DND-41 (cell line): ENCODE measurements at regions not wholly inside any gene's neighbourhood (a gene's known extent, or its start where the extent isn't known, plus 50 kb on each side); places are given as distances from the start of the nearest gene placed in this dataset.

ENCODE experiments used
- ATAC-seq: fragments of 200-7000 bp; cut with Tn5 transposase; 3 replicates; pipeline ENCODE4 v1.9.1; 2021; ENCODE audit warnings: low read depth; ENCODE audit not compliant: insufficient read depth
- DNase-seq: peaks from one replicate; pipeline ENCODE4 v3.0.0-alpha.2; 2020
- H2AFZ ChIP-seq: 2 replicates; pipeline ENCODE4 v1.6.0; 2012; ENCODE audit warnings: low read depth, low read length
- H3K27ac ChIP-seq: 2 replicates; pipeline ENCODE4 v1.5.1; 2012; ENCODE audit warnings: low read length, inconsistent platforms
- H3K27me3 ChIP-seq: fragments of 200-600 bp; sonication (generic); 2 replicates; pipeline ENCODE4 v1.6.0; 2012; ENCODE audit warnings: low read length, mild to moderate bottlenecking, inconsistent platforms; ENCODE audit not compliant: insufficient read depth, poor library complexity
- H3K36me3 ChIP-seq: 2 replicates; pipeline ENCODE4 v1.5.1; 2012; ENCODE audit warnings: low read length, inconsistent platforms; ENCODE audit not compliant: insufficient read depth
- H3K4me1 ChIP-seq: 2 replicates; pipeline ENCODE4 v1.5.1; 2012; ENCODE audit warnings: mild to moderate bottlenecking, low read length; ENCODE audit not compliant: insufficient read depth
- H3K4me2 ChIP-seq: 2 replicates; pipeline ENCODE4 v1.6.0; 2012; ENCODE audit warnings: mild to moderate bottlenecking, moderate library complexity, low read length, inconsistent platforms; ENCODE audit not compliant: insufficient read depth
- H3K4me3 ChIP-seq, 2 experiments: fragments of 200-600 bp in 1 of 2; shearing (Covaris generic) in 1 of 2; 2 replicates each; pipeline ENCODE4 v1.5.1; 2012 to 2016; ENCODE audit warnings: inconsistent platforms in 2 of 2, low read length in 2 of 2, mild to moderate bottlenecking in 2 of 2, low read depth in 1 of 2, moderate library complexity in 1 of 2
- H3K79me2 ChIP-seq: 2 replicates; pipeline ENCODE4 v1.6.0; 2012; ENCODE audit warnings: low read length, inconsistent platforms; ENCODE audit not compliant: insufficient read depth
- H3K9ac ChIP-seq: 2 replicates; pipeline ENCODE4 v1.6.0; 2012; ENCODE audit warnings: low read depth, mild to moderate bottlenecking, inconsistent platforms, low read length, moderate library complexity
- H3K9me3 ChIP-seq: 2 replicates; pipeline ENCODE4 v1.5.1; 2012; ENCODE audit warnings: low read length, moderate library complexity, mild to moderate bottlenecking, inconsistent platforms; ENCODE audit not compliant: insufficient read depth, severe bottlenecking
- H4K20me1 ChIP-seq: 2 replicates; pipeline ENCODE4 v1.6.0; 2012; ENCODE audit warnings: low read length; ENCODE audit not compliant: insufficient read depth
- CTCF ChIP-seq: IDR thresholded peaks from 2 replicates; pipeline ENCODE4 v1.5.1; 2012; ENCODE audit warnings: borderline replicate concordance, low read length, moderate library complexity, mild to moderate bottlenecking; ENCODE audit not compliant: poor library complexity, severe bottlenecking; ENCODE audit errors: extremely low read depth
- EZH2 ChIP-seq: IDR thresholded peaks from 3 replicates; pipeline ENCODE4 v1.6.1; 2012; ENCODE audit warnings: borderline replicate concordance, low read depth, mild to moderate bottlenecking, moderate library complexity, low read length, inconsistent platforms; ENCODE audit not compliant: severe bottlenecking

DNA sequence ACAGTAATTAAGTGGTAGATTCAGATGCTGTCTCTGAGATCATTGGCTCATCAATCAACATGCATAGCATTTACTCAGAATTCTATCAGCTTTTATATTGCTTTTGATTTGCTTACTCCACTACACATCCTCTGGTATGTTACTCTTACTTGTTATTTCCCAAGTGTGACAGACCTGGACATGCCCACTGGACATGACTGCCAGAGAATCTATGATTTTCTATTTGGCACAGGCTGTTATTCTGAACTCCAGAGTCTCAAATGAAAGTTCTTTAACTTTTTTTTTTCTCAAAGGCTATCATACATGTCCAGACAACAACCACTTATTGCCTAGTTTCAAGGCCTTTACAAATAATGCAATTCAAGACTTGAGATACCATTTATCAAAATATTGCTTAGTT, 116.1 kb upstream of the ARHGAP24 start:
- Histone ChIP-seq H3K4me2 (no peak overlapping the region), H3K27ac (no peak overlapping the region), H3K79me2 (no peaks in the 10 kb centered on the region), H2AFZ (no peak overlapping the region), H3K4me3 (no peak overlapping the region), H3K9me3 (no peaks in the 10 kb centered on the region), H4K20me1 (no peaks in the 10 kb centered on the region), H3K36me3 (no peaks in the 10 kb centered on the region), H3K4me1 (no peaks in the 10 kb centered on the region), H3K27me3 (no peaks in the 10 kb centered on the region), H3K9ac (no peak overlapping the region)
- DNase-seq (no peak), ATAC-seq (no peak)
- TF ChIP-seq EZH2: no peak
- TF ChIP-seq CTCF: no peak

- no peaks in the 10 kb centered on the region for H3K36me3 ChIP-seq
- no peak overlapping the region for H3K4me2 ChIP-seq
- no peak overlapping the region for H3K9ac ChIP-seq
- no peak overlapping the region for H2AFZ ChIP-seq
- no peak for DNase-seq
- H4K20me1 ChIP-seq: no peaks in the 10 kb centered on the region
- no peak for TF ChIP-seq EZH2
- TF ChIP-seq CTCF: no peak
- H3K27ac ChIP-seq: no peak overlapping the region
- H3K4me3 ChIP-seq: no peak overlapping the region
- ATAC-seq: no peak
- H3K9me3 ChIP-seq: no peaks in the 10 kb centered on the region
- no peaks in the 10 kb centered on the region for H3K79me2 ChIP-seq
- H3K4me1 ChIP-seq: no peaks in the 10 kb centered on the region
- H3K27me3 ChIP-seq: no peaks in the 10 kb centered on the region
These were observed 112.4 kb upstream of the ARHGAP24 start for GRCh38 chr4:85362550-85362949.

DNA sequence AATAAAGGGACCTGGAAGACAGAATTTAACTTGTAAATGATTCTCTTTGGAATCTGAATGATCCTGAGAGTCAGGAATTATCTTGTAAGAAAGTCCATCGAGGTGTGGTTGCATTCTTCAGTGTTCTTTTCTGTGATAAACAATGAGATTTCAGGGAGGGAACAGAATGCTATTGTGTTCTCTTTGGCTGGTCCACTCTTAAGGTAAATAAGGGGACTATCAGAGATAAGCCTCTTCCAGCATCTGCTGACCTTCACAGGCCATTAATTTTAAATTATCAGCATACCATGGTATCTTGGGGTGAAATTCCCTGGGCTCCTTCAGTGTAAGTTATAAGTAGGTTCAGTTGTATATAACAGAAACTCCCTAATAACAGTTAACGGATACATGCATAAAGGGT, 107.1 kb upstream of the ARHGAP24 start:
- Histone ChIP-seq H3K79me2 (no peaks in the 10 kb centered on the region), H3K9ac (no peak overlapping the region), H3K27me3 (no peaks in the 10 kb centered on the region), H2AFZ (no peak overlapping the region), H3K9me3 (no peaks in the 10 kb centered on the region), H3K4me2 (no peak overlapping the region), H3K36me3 (no peaks in the 10 kb centered on the region), H3K27ac (no peak overlapping the region), H4K20me1 (no peaks in the 10 kb centered on the region), H3K4me1 (no peaks in the 10 kb centered on the region), H3K4me3 (no peak overlapping the region)
- TF ChIP-seq CTCF: no peak
- TF ChIP-seq EZH2: no peak
- no peak for ATAC-seq
- DNase-seq: no peak

DNA sequence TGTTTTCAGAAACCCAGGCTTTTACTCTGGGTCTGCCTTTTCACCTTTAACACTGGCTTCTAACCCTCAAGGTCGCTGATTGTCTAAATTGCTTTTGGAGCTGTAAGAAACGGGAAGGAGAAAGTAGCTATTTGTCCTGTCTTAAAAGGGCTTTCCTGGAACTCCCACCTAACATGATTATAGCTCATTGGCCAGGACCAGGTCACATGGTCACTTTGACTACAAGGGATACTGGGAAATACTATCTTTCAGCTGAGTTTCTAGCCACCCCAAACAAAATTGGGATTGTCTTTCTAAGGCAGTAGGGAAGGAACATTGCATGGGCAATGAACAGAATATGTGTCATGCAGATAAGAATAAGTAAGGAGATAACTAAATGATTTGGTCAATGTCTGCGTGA, 106.7 kb upstream of the ARHGAP24 start:
- no peak overlapping the region for H2AFZ ChIP-seq
- TF ChIP-seq EZH2: no peak
- no peak for TF ChIP-seq CTCF
- DNase-seq (no peak), ATAC-seq (no peak)
- no peaks in the 10 kb centered on the region for H3K36me3 ChIP-seq
- H3K79me2 ChIP-seq: no peaks in the 10 kb centered on the region
- no peaks in the 10 kb centered on the region for H3K9me3 ChIP-seq
- H3K4me2 ChIP-seq: no peak overlapping the region
- no peak overlapping the region for H3K9ac ChIP-seq
- H3K27ac ChIP-seq: no peak overlapping the region
- no peaks in the 10 kb centered on the region for H3K4me1 ChIP-seq
- no peak overlapping the region for H3K4me3 ChIP-seq
- no peaks in the 10 kb centered on the region for H3K27me3 ChIP-seq
- H4K20me1 ChIP-seq: no peaks in the 10 kb centered on the region
